ENCODE measurements at regions not wholly inside any gene's neighbourhood (a gene's known extent, or its start where the extent isn't known, plus 50 kb on each side); places are given as distances from the start of the nearest gene placed in this dataset.

GRCh38 chr9:81259896-81260295, 429.5 kb downstream of the TLE1 start:
- TF ChIP-seq CTCF (IDR thresholded peaks at IDR 0.05; ENCODE audit: low read length) (no peak), EZH2 (optimal IDR thresholded peaks at IDR 0.05; ENCODE audit: low read depth, low read length) (no peak), EZH2phosphoT487 (IDR thresholded peaks at IDR 0.05; ENCODE audit: low read length) (no peak)
